Activated naive CD4-positive, alpha-beta T cell treated with anti-CD3 and anti-CD28 coated beads, Interleukin-2, amount 50 U/mL, for 24 hours (primary cell): ENCODE measurements at regions not wholly inside any gene's neighbourhood (a gene's known extent, or its start where the extent isn't known, plus 50 kb on each side); places are given as distances from the start of the nearest gene placed in this dataset.
"Not testable (repeated sequence)": the region's sequence is repeated elsewhere in the genome, so short reads cannot be mapped to it uniquely, and the experiment has no call there.

Experiments used
- H3K27ac Mint-ChIP-seq: one replicate; pipeline ENCODE4 v1.8.0; 2021; ENCODE audit warnings: mild to moderate bottlenecking, mixed read lengths
- H3K27me3 Mint-ChIP-seq: one replicate; pipeline ENCODE4 v1.8.0; 2021; ENCODE audit warnings: mixed read lengths
- H3K36me3 Mint-ChIP-seq: one replicate; pipeline ENCODE4 v1.8.0; 2021; ENCODE audit warnings: mixed read lengths
- H3K4me1 Mint-ChIP-seq: one replicate; pipeline ENCODE4 v1.8.0; 2021; ENCODE audit warnings: mixed read lengths
- H3K4me3 Mint-ChIP-seq: one replicate; pipeline ENCODE4 v1.8.0; 2021; ENCODE audit warnings: mild to moderate bottlenecking, mixed read lengths
- H3K9me3 Mint-ChIP-seq: one replicate; pipeline ENCODE4 v1.8.0; 2021; ENCODE audit warnings: mixed read lengths

GRCh38 chr2:91742973-91743490, 3051.6 kb downstream of the RPIA start:
- not testable (repeated sequence) for H3K4me3 Mint-ChIP-seq, H3K4me1 Mint-ChIP-seq, H3K36me3 Mint-ChIP-seq, H3K9me3 Mint-ChIP-seq, H3K27ac Mint-ChIP-seq, H3K27me3 Mint-ChIP-seq

GRCh38 chr2:91743910-91744309, 3052.4 kb downstream of the RPIA start:
- H3K36me3 Mint-ChIP-seq, H3K4me1 Mint-ChIP-seq, H3K27me3 Mint-ChIP-seq, H3K4me3 Mint-ChIP-seq, H3K9me3 Mint-ChIP-seq, H3K27ac Mint-ChIP-seq: not testable (repeated sequence)

- H3K9me3 Mint-ChIP-seq, H3K4me3 Mint-ChIP-seq, H3K27ac Mint-ChIP-seq, H3K27me3 Mint-ChIP-seq, H3K36me3 Mint-ChIP-seq, H3K4me1 Mint-ChIP-seq: not testable (repeated sequence)
These were observed 3053.2 kb downstream of the RPIA start for GRCh38 chr2:91744700-91745141.

- no peaks in the 10 kb centered on the region for H3K9me3 Mint-ChIP-seq
- H3K36me3 Mint-ChIP-seq, result no peaks in the 10 kb centered on the region
- no peaks in the 10 kb centered on the region for H3K4me1 Mint-ChIP-seq
- H3K27me3 Mint-ChIP-seq, result peaks cover 8% of the 10 kb centered on the region
- H3K27ac Mint-ChIP-seq, result no peak overlapping the region
- H3K4me3 Mint-ChIP-seq, result no peak overlapping the region
These were observed 3057.4 kb downstream of the RPIA start for GRCh38 chr2:91748902-91749301.

- not testable (repeated sequence) for H3K27ac Mint-ChIP-seq
These were observed 3058.2 kb downstream of the RPIA start for GRCh38 chr2:91749665-91750064.

GRCh38 chr2:91759361-91759941, 3068.0 kb downstream of the RPIA start:
- not testable (repeated sequence) for H3K27ac Mint-ChIP-seq, H3K27me3 Mint-ChIP-seq, H3K36me3 Mint-ChIP-seq, H3K9me3 Mint-ChIP-seq, H3K4me3 Mint-ChIP-seq, H3K4me1 Mint-ChIP-seq

More at GRCh38 chr2:91749665-91750064, 3058.2 kb downstream of the RPIA start:
- not testable (repeated sequence) for H3K4me1 Mint-ChIP-seq, H3K9me3 Mint-ChIP-seq, H3K4me3 Mint-ChIP-seq, H3K36me3 Mint-ChIP-seq, H3K27me3 Mint-ChIP-seq

GRCh38 chr2:91760672-91761071, 3069.2 kb downstream of the RPIA start:
- H3K27me3 Mint-ChIP-seq, H3K4me1 Mint-ChIP-seq, H3K36me3 Mint-ChIP-seq: not testable (repeated sequence)

GRCh38 chr2:91762312-91762711, 3070.8 kb downstream of the RPIA start:
- not testable (repeated sequence) for H3K4me3 Mint-ChIP-seq, H3K27ac Mint-ChIP-seq, H3K4me1 Mint-ChIP-seq

More at GRCh38 chr2:91760672-91761071, 3069.2 kb downstream of the RPIA start:
- not testable (repeated sequence) for H3K9me3 Mint-ChIP-seq, H3K27ac Mint-ChIP-seq, H3K4me3 Mint-ChIP-seq

GRCh38 chr2:91763710-91764109, 3072.2 kb downstream of the RPIA start:
- not testable (repeated sequence) for H3K4me1 Mint-ChIP-seq, H3K27me3 Mint-ChIP-seq, H3K36me3 Mint-ChIP-seq, H3K4me3 Mint-ChIP-seq, H3K27ac Mint-ChIP-seq, H3K9me3 Mint-ChIP-seq

More at GRCh38 chr2:91762312-91762711, 3070.8 kb downstream of the RPIA start:
- H3K36me3 Mint-ChIP-seq, H3K9me3 Mint-ChIP-seq, H3K27me3 Mint-ChIP-seq: not testable (repeated sequence)

GRCh38 chr2:91764581-91765002, 3073.1 kb downstream of the RPIA start:
- not testable (repeated sequence) for H3K4me3 Mint-ChIP-seq, H3K36me3 Mint-ChIP-seq, H3K9me3 Mint-ChIP-seq, H3K27me3 Mint-ChIP-seq, H3K27ac Mint-ChIP-seq, H3K4me1 Mint-ChIP-seq

GRCh38 chr2:91765018-91765754, 3073.7 kb downstream of the RPIA start:
- not testable (repeated sequence) for H3K27me3 Mint-ChIP-seq

GRCh38 chr2:91766349-91767048, 3075.0 kb downstream of the RPIA start:
- not testable (repeated sequence) for H3K9me3 Mint-ChIP-seq, H3K27me3 Mint-ChIP-seq, H3K36me3 Mint-ChIP-seq, H3K4me1 Mint-ChIP-seq, H3K27ac Mint-ChIP-seq, H3K4me3 Mint-ChIP-seq

More at GRCh38 chr2:91765018-91765754, 3073.7 kb downstream of the RPIA start:
- H3K9me3 Mint-ChIP-seq, H3K27ac Mint-ChIP-seq, H3K36me3 Mint-ChIP-seq, H3K4me1 Mint-ChIP-seq, H3K4me3 Mint-ChIP-seq: not testable (repeated sequence)

GRCh38 chr2:91768301-91768700, 3076.8 kb downstream of the RPIA start:
- H3K9me3 Mint-ChIP-seq, result not testable (repeated sequence)

GRCh38 chr2:91768997-91769396, 3077.5 kb downstream of the RPIA start:
- H3K4me1 Mint-ChIP-seq, H3K4me3 Mint-ChIP-seq, H3K9me3 Mint-ChIP-seq, H3K36me3 Mint-ChIP-seq, H3K27ac Mint-ChIP-seq, H3K27me3 Mint-ChIP-seq: not testable (repeated sequence)

More at GRCh38 chr2:91768301-91768700, 3076.8 kb downstream of the RPIA start:
- not testable (repeated sequence) for H3K36me3 Mint-ChIP-seq, H3K27me3 Mint-ChIP-seq, H3K4me3 Mint-ChIP-seq, H3K4me1 Mint-ChIP-seq, H3K27ac Mint-ChIP-seq

GRCh38 chr2:91770046-91770575, 3078.6 kb downstream of the RPIA start:
- not testable (repeated sequence) for H3K27ac Mint-ChIP-seq, H3K9me3 Mint-ChIP-seq, H3K36me3 Mint-ChIP-seq, H3K27me3 Mint-ChIP-seq, H3K4me1 Mint-ChIP-seq, H3K4me3 Mint-ChIP-seq

- H3K4me3 Mint-ChIP-seq, H3K9me3 Mint-ChIP-seq, H3K4me1 Mint-ChIP-seq, H3K27me3 Mint-ChIP-seq, H3K36me3 Mint-ChIP-seq, H3K27ac Mint-ChIP-seq: not testable (repeated sequence)
These were observed 3080.1 kb downstream of the RPIA start for GRCh38 chr2:91771604-91772003.
